HepG2 (cell line): ENCODE measurements at regions not wholly inside any gene's neighbourhood (a gene's known extent, or its start where the extent isn't known, plus 50 kb on each side); places are given as distances from the start of the nearest gene placed in this dataset.

Experiments used
- ATAC-seq: fragments of 200-7000 bp; cut with Tn5 transposase; 3 replicates; pipeline ENCODE4 v1.9.1; 2020; ENCODE audit warnings: mild to moderate bottlenecking, moderate library complexity
- BruUV-seq: library from RNA; stranded (reverse); fragments of 400-500 nt; replicated peaks from 2 replicates; lab custom pipeline; 2021; lab: Mats Ljungman, UMichigan
- CTCF ChIA-PET: fragments of 300-600 bp; formaldehyde crosslinking; extraction: SDS; loops from one replicate; lab custom pipeline; 2021; ENCODE audit warnings: low total read pairs, inconsistent platforms, low intra/inter-chr PET ratio; lab: Yijun Ruan, JAX
- POLR2A ChIA-PET: fragments of 350-600 bp; sonication (Branson Sonifier 250); formaldehyde crosslinking; loops from one replicate; lab custom pipeline; 2020; ENCODE audit warnings: antibody characterized with exemption, inconsistent platforms; lab: Yijun Ruan, JAX
- DNase-seq: peaks from one replicate; pipeline ENCODE4 v3.0.0-alpha.2; 2015; ENCODE audit warnings: low spot score
- FAIRE-seq: peaks from 3 replicates; lab custom pipeline; 2011; peaks lifted over from hg19 to GRCh38; lab: Jason Lieb, UNC
- H2AFZ ChIP-seq: one replicate; pipeline ENCODE4 v1.6.1; 2011; ENCODE audit warnings: low read length, inconsistent platforms
- H3K27ac ChIP-seq: fragments of 300-600 bp; 3 replicates; pipeline ENCODE4 v1.8.0; 2011; ENCODE audit warnings: mixed run types, mild to moderate bottlenecking, mixed read lengths, low read length, inconsistent platforms; ENCODE audit not compliant: insufficient read depth; ENCODE audit errors: extremely low read length
- H3K27me3 ChIP-seq, 2 experiments: fragments of 200-600 bp in 1 of 2; 2 replicates in 1 of 2; 3 replicates in 1 of 2; pipeline versions ENCODE4 v1.6.0 to v1.8.0; 2011; ENCODE audit warnings: low read length in 2 of 2, mild to moderate bottlenecking in 2 of 2, moderate library complexity in 2 of 2, inconsistent platforms in 1 of 2; ENCODE audit not compliant: insufficient read depth in 2 of 2, control insufficient read depth in 1 of 2
- H3K36me3 ChIP-seq, 2 experiments: fragments of 200-600 bp in 1 of 2; replicated peaks in 1 of 2; 2 replicates in 1 of 2; 3 replicates in 1 of 2; pipeline versions ENCODE4 v1.5.1 to v1.8.0; 2011; ENCODE audit warnings: low read length in 2 of 2, inconsistent platforms in 1 of 2; ENCODE audit not compliant: insufficient read depth in 2 of 2, control insufficient read depth in 1 of 2
- H3K4me1 ChIP-seq: 2 replicates; pipeline ENCODE4 v1.5.1; 2012; ENCODE audit warnings: low read length, inconsistent platforms; ENCODE audit not compliant: insufficient read depth
- H3K4me2 ChIP-seq: 2 replicates; pipeline ENCODE4 v1.6.0; 2011; ENCODE audit warnings: low read depth, low read length, inconsistent platforms
- H3K4me3 ChIP-seq, 3 experiments: fragments of 200-600 bp in 1 of 3; sonication (generic), shearing (Covaris generic) in 1 of 3; replicated peaks in 1 of 3; 2 replicates each; pipeline ENCODE4 v1.5.1; 2011 to 2016; ENCODE audit warnings: low read length in 3 of 3, inconsistent platforms in 2 of 3, low read depth in 2 of 3, mild to moderate bottlenecking in 2 of 3, control low read depth in 1 of 3, mixed read lengths in 1 of 3; ENCODE audit not compliant: insufficient read depth in 1 of 3
- H3K79me2 ChIP-seq: one replicate; pipeline ENCODE4 v1.6.1; 2011; ENCODE audit warnings: low read length, inconsistent platforms; ENCODE audit not compliant: insufficient read depth
- H3K9ac ChIP-seq: 2 replicates; pipeline ENCODE4 v1.6.0; 2011; ENCODE audit warnings: mild to moderate bottlenecking, low read depth, low read length, inconsistent platforms; ENCODE audit not compliant: insufficient read depth
- H3K9me3 ChIP-seq: 2 replicates; pipeline ENCODE4 v1.5.1; 2012; ENCODE audit warnings: mild to moderate bottlenecking, low read length
- H4K20me1 ChIP-seq: 2 replicates; pipeline ENCODE4 v1.6.0; 2011; ENCODE audit warnings: inconsistent platforms, mild to moderate bottlenecking, low read length, moderate library complexity; ENCODE audit not compliant: insufficient read depth
- NCOR1 ChIP-seq: fragments of 200-600 bp; sonication (generic); IDR thresholded peaks from 2 replicates; pipeline ENCODE4 v1.7.0; 2017; ENCODE audit warnings: antibody characterized with exemption, low read length, borderline replicate concordance
- SRSF4 ChIP-seq: fragments of 200-400 bp; formaldehyde crosslinking; IDR thresholded peaks from one replicate; pipeline ENCODE4 v1.6.1; 2018; ENCODE audit warnings: mild to moderate bottlenecking, low read depth, low read length, moderate library complexity; ENCODE audit not compliant: poor library complexity, severe bottlenecking
- ZBTB7B ChIP-seq: sonication (generic); formaldehyde crosslinking; IDR thresholded peaks from 2 replicates; pipeline ENCODE4 v1.4.0; 2020; ENCODE audit warnings: missing genetic modification reagents
- ZNF253 ChIP-seq: sonication (generic); formaldehyde crosslinking; IDR thresholded peaks from 2 replicates; pipeline ENCODE4 v1.8.0; 2022; ENCODE audit warnings: mild to moderate bottlenecking, missing genetic modification reagents, borderline replicate concordance
- ZNF260 ChIP-seq: sonication (generic); formaldehyde crosslinking; IDR thresholded peaks from 2 replicates; pipeline ENCODE4 v1.4.0; 2020; ENCODE audit warnings: missing genetic modification reagents, low read depth, mild to moderate bottlenecking, borderline replicate concordance
- ZNF773 ChIP-seq: sonication (generic); formaldehyde crosslinking; IDR thresholded peaks from 2 replicates; pipeline ENCODE4 v1.4.0; 2020; ENCODE audit warnings: missing genetic modification reagents, borderline replicate concordance
- WGBS: methylation state at CpG from one replicate; pipeline ENCODE4 v1.1.6; 2017; ENCODE audit warnings: low lambda C conversion rate; 5-methylcytosine and 5-hydroxymethylcytosine counted together
- in situ Hi-C: cut with HindIII; loops from 2 replicates; pipeline ENCODE4 v1.10.0; 2017; ENCODE audit warnings: low pct_unique_long_range_greater_than_20kb; ENCODE audit not compliant: extremely low pct_ligation_motif_present
- intact Hi-C: fragments of 100-400 bp; cut with micrococcal nuclease; formaldehyde crosslinking; loops from one replicate; pipeline ENCODE4 v1.10.0; 2022; ENCODE audit not compliant: unreplicated experiment
- TF ChIP-seq, protein P1 (sequence below): sonication (generic); formaldehyde crosslinking; IDR thresholded peaks from 2 replicates; pipeline ENCODE4 v1.5.1; 2020; ENCODE audit warnings: missing genetic modification reagents, mild to moderate bottlenecking, borderline replicate concordance
- TF ChIP-seq, protein P2 (sequence below): IDR thresholded peaks from 2 replicates; pipeline ENCODE4 v1.4.0; 2020; ENCODE audit warnings: mild to moderate bottlenecking, missing genetic modification reagents

DNA sequence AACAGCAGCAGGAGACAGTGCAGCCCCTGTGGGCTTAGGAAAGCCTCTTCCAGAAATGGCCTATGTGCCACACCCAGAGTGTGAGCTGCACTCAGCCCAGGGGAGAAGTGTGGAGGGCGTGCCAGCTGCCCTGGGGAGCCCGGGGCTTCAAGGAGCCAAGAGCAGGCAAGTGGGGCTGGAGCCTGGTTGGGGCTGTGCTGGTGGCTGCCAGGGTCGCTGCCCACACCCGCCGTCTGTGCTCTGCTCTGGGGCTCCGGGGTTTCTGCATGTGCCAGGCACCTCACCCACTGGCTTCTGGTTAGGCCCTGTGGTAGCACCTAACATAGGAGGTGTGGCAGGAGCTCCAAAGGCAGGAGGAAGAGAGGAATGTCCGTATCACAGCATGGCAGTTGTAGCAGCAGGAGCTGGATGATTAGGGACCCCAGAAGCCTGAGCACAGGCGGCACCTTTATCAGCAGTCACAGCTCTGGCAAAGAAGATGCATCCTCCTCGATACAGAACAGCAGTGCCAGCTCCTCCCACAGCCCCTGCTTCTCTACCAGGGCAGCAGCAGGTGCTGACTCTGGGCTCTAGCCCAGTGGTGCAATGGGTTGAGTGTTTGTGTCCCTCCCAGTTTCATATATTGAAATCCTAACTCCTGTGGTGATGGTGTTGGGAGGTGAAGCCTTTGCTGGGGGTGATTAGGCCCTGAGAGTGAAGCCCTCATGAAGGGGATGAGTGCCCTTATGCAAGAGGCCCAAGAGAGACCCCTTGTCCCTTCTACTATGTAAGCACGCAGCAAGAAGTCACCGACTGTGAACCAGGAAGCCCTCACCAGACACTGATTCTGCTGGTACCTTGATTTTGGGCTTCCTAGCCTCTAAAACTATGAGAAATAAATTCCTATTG is 70.0 kb upstream of the KLF13 start:
- FAIRE-seq, result no peak
- no peak; the same call in 2 of the 3 replicates for ATAC-seq
- Histone ChIP-seq H4K20me1 (no peaks in the 10 kb centered on the region), H3K4me3 (no peak overlapping the region), H3K9me3 (no peaks in the 10 kb centered on the region), H3K36me3 (no peaks in the 10 kb centered on the region), H3K4me1 (peaks cover 19% of the 10 kb centered on the region), H3K27ac (no peak overlapping the region), H3K9ac (no peak overlapping the region), H3K27me3 (no peaks in the 10 kb centered on the region; a peak in 1 of 5 replicates), H3K79me2 (no peaks in the 10 kb centered on the region), H2AFZ (no peak overlapping the region), H3K4me2 (no peak overlapping the region)
- ChIA-PET CTCF (no interaction called here), POLR2A (no interaction called here)
- no peak for DNase-seq
- 62% methylated on average over 2 of the region's 11 CpGs for WGBS
- no TSS peak for BruUV-seq
- in situ Hi-C loops (no loop called here), intact Hi-C loops (no loop called here)
- TF ChIP-seq NCOR1 (no peak), ZNF253 (CRISPR knock-in tag) (no peak), ZNF260 (CRISPR knock-in tag) (no peak), ZNF773 (no peak), SRSF4 (no peak), ZBTB7B (CRISPR knock-in tag) (no peak)
- TF ChIP-seq, protein P1, sequence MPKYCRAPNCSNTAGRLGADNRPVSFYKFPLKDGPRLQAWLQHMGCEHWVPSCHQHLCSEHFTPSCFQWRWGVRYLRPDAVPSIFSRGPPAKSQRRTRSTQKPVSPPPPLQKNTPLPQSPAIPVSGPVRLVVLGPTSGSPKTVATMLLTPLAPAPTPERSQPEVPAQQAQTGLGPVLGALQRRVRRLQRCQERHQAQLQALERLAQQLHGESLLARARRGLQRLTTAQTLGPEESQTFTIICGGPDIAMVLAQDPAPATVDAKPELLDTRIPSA (CRISPR knock-in tag), result no peak
- TF ChIP-seq, protein P2, sequence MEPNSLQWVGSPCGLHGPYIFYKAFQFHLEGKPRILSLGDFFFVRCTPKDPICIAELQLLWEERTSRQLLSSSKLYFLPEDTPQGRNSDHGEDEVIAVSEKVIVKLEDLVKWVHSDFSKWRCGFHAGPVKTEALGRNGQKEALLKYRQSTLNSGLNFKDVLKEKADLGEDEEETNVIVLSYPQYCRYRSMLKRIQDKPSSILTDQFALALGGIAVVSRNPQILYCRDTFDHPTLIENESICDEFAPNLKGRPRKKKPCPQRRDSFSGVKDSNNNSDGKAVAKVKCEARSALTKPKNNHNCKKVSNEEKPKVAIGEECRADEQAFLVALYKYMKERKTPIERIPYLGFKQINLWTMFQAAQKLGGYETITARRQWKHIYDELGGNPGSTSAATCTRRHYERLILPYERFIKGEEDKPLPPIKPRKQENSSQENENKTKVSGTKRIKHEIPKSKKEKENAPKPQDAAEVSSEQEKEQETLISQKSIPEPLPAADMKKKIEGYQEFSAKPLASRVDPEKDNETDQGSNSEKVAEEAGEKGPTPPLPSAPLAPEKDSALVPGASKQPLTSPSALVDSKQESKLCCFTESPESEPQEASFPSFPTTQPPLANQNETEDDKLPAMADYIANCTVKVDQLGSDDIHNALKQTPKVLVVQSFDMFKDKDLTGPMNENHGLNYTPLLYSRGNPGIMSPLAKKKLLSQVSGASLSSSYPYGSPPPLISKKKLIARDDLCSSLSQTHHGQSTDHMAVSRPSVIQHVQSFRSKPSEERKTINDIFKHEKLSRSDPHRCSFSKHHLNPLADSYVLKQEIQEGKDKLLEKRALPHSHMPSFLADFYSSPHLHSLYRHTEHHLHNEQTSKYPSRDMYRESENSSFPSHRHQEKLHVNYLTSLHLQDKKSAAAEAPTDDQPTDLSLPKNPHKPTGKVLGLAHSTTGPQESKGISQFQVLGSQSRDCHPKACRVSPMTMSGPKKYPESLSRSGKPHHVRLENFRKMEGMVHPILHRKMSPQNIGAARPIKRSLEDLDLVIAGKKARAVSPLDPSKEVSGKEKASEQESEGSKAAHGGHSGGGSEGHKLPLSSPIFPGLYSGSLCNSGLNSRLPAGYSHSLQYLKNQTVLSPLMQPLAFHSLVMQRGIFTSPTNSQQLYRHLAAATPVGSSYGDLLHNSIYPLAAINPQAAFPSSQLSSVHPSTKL (CRISPR knock-in tag), result no peak
